ENCODE measurements at regions not wholly inside any gene's neighbourhood (a gene's known extent, or its start where the extent isn't known, plus 50 kb on each side); places are given as distances from the start of the nearest gene placed in this dataset.
"Not testable (repeated sequence)": the region's sequence is repeated elsewhere in the genome, so short reads cannot be mapped to it uniquely, and the experiment has no call there.

GRCh38 chr11:115993590-115993989, 489.4 kb upstream of the CADM1 start:
- Histone ChIP-seq H3K4me1 (ENCODE audit: control insufficient read depth, insufficient read depth, low read length) (peaks cover 4% of the 10 kb centered on the region), H3K4me3 (ENCODE audit: low read depth, low read length) (no peak overlapping the region), H3K27me3 (ENCODE audit: control insufficient read depth, insufficient read depth, low read length) (no peaks in the 10 kb centered on the region), H3K36me3 (ENCODE audit: control insufficient read depth, insufficient read depth, low read length) (no peaks in the 10 kb centered on the region), H3K9me3 (ENCODE audit: control insufficient read depth, insufficient read depth, low read length) (no peaks in the 10 kb centered on the region), H3K27ac (ENCODE audit: low read depth, low read length) (no peak overlapping the region)
- 25% methylated on average over 1 of the region's 5 CpGs for WGBS (ENCODE audit: insufficient coverage)
- no peak for DNase-seq (ENCODE audit: low read depth in 4 of 6, low spot score in 6 of 6)

- peak in 2 of 6 donors; percentile 74 to 79 for DNase-seq (ENCODE audit: low read depth in 4 of 6, low spot score in 6 of 6)
- Histone ChIP-seq H3K4me3 (ENCODE audit: low read depth, low read length) (no peak overlapping the region), H3K36me3 (ENCODE audit: control insufficient read depth, insufficient read depth, low read length) (no peaks in the 10 kb centered on the region), H3K27me3 (ENCODE audit: control insufficient read depth, insufficient read depth, low read length) (no peaks in the 10 kb centered on the region), H3K9me3 (ENCODE audit: control insufficient read depth, insufficient read depth, low read length) (no peaks in the 10 kb centered on the region), H3K4me1 (ENCODE audit: control insufficient read depth, insufficient read depth, low read length) (peaks cover 4% of the 10 kb centered on the region), H3K27ac (ENCODE audit: low read depth, low read length) (no peak overlapping the region)
- WGBS (ENCODE audit: insufficient coverage) = 35% methylated on average over 16 of the region's 19 CpGs
Observed at GRCh38 chr11:115990004-115990447, 485.8 kb upstream of the CADM1 start.

- Histone ChIP-seq H3K4me3 (ENCODE audit: low read depth, low read length) (no peak overlapping the region), H3K27ac (ENCODE audit: low read depth, low read length) (no peak overlapping the region), H3K36me3 (ENCODE audit: control insufficient read depth, insufficient read depth, low read length) (no peaks in the 10 kb centered on the region), H3K9me3 (ENCODE audit: control insufficient read depth, insufficient read depth, low read length) (no peaks in the 10 kb centered on the region), H3K4me1 (ENCODE audit: control insufficient read depth, insufficient read depth, low read length) (peaks cover 11% of the 10 kb centered on the region), H3K27me3 (ENCODE audit: control insufficient read depth, insufficient read depth, low read length) (no peaks in the 10 kb centered on the region)
- 90% methylated on average over 6 of the region's 6 CpGs for WGBS (ENCODE audit: insufficient coverage)
- no peak for DNase-seq (ENCODE audit: low read depth in 4 of 6, low spot score in 6 of 6)
Observed at GRCh38 chr11:115985896-115986295, 481.7 kb upstream of the CADM1 start.

GRCh38 chr11:115984228-115984627, 480.0 kb upstream of the CADM1 start:
- Histone ChIP-seq H3K4me1 (ENCODE audit: control insufficient read depth, insufficient read depth, low read length) (peaks cover 16% of the 10 kb centered on the region), H3K27ac (ENCODE audit: low read depth, low read length) (no peak overlapping the region), H3K4me3 (ENCODE audit: low read depth, low read length) (no peak overlapping the region), H3K27me3 (ENCODE audit: control insufficient read depth, insufficient read depth, low read length) (no peaks in the 10 kb centered on the region), H3K9me3 (ENCODE audit: control insufficient read depth, insufficient read depth, low read length) (no peaks in the 10 kb centered on the region), H3K36me3 (ENCODE audit: control insufficient read depth, insufficient read depth, low read length) (no peaks in the 10 kb centered on the region)
- no peak for DNase-seq (ENCODE audit: low read depth in 4 of 6, low spot score in 6 of 6)
- WGBS (ENCODE audit: insufficient coverage) = 100% methylated on average over 1 of the region's 2 CpGs

GRCh38 chr11:115982666-115983065, 478.5 kb upstream of the CADM1 start:
- 79% methylated on average over 4 of the region's 4 CpGs for WGBS (ENCODE audit: insufficient coverage)
- H3K4me3 ChIP-seq (ENCODE audit: low read depth, low read length) = no peak overlapping the region
- no peaks in the 10 kb centered on the region for H3K9me3 ChIP-seq (ENCODE audit: control insufficient read depth, insufficient read depth, low read length)
- no peak overlapping the region for H3K27ac ChIP-seq (ENCODE audit: low read depth, low read length)
- DNase-seq (ENCODE audit: low read depth in 4 of 6, low spot score in 6 of 6) = no peak
- H3K4me1 ChIP-seq (ENCODE audit: control insufficient read depth, insufficient read depth, low read length) = peaks cover 16% of the 10 kb centered on the region
- no peaks in the 10 kb centered on the region for H3K36me3 ChIP-seq (ENCODE audit: control insufficient read depth, insufficient read depth, low read length)
- no peaks in the 10 kb centered on the region for H3K27me3 ChIP-seq (ENCODE audit: control insufficient read depth, insufficient read depth, low read length)

- Histone ChIP-seq H3K36me3 (ENCODE audit: control insufficient read depth, insufficient read depth, low read length) (no peaks in the 10 kb centered on the region), H3K27me3 (ENCODE audit: control insufficient read depth, insufficient read depth, low read length) (no peaks in the 10 kb centered on the region), H3K9me3 (ENCODE audit: control insufficient read depth, insufficient read depth, low read length) (no peaks in the 10 kb centered on the region), H3K4me3 (ENCODE audit: low read depth, low read length) (no peak overlapping the region), H3K4me1 (ENCODE audit: control insufficient read depth, insufficient read depth, low read length) (peaks cover 16% of the 10 kb centered on the region), H3K27ac (ENCODE audit: low read depth, low read length) (no peak overlapping the region)
- DNase-seq (ENCODE audit: low read depth in 4 of 6, low spot score in 6 of 6) = peak in 1 of 6 donors; percentile 26
- 73% methylated on average over 2 of the region's 3 CpGs for WGBS (ENCODE audit: insufficient coverage)
Observed at GRCh38 chr11:115981814-115982471, 477.7 kb upstream of the CADM1 start.

GRCh38 chr11:115981104-115981481, 476.9 kb upstream of the CADM1 start:
- no peaks in the 10 kb centered on the region for H3K9me3 ChIP-seq (ENCODE audit: control insufficient read depth, insufficient read depth, low read length)
- no peaks in the 10 kb centered on the region for H3K36me3 ChIP-seq (ENCODE audit: control insufficient read depth, insufficient read depth, low read length)
- WGBS (ENCODE audit: insufficient coverage) = 77% methylated on average over 3 of the region's 3 CpGs
- no peak overlapping the region for H3K4me3 ChIP-seq (ENCODE audit: low read depth, low read length)
- no peaks in the 10 kb centered on the region for H3K27me3 ChIP-seq (ENCODE audit: control insufficient read depth, insufficient read depth, low read length)
- H3K27ac ChIP-seq (ENCODE audit: low read depth, low read length) = no peak overlapping the region
- DNase-seq (ENCODE audit: low read depth in 4 of 6, low spot score in 6 of 6) = no peak
- H3K4me1 ChIP-seq (ENCODE audit: control insufficient read depth, insufficient read depth, low read length) = peaks cover 16% of the 10 kb centered on the region

GRCh38 chr11:115980337-115981103, 476.3 kb upstream of the CADM1 start:
- Histone ChIP-seq H3K36me3 (ENCODE audit: control insufficient read depth, insufficient read depth, low read length) (no peaks in the 10 kb centered on the region), H3K27me3 (ENCODE audit: control insufficient read depth, insufficient read depth, low read length) (no peaks in the 10 kb centered on the region), H3K9me3 (ENCODE audit: control insufficient read depth, insufficient read depth, low read length) (no peaks in the 10 kb centered on the region), H3K4me1 (ENCODE audit: control insufficient read depth, insufficient read depth, low read length) (peaks cover 20% of the 10 kb centered on the region), H3K27ac (ENCODE audit: low read depth, low read length) (no peak overlapping the region), H3K4me3 (ENCODE audit: low read depth, low read length) (no peak overlapping the region)
- DNase-seq (ENCODE audit: low read depth in 4 of 6, low spot score in 6 of 6) = peak in 2 of 6 donors; percentile 75 to 78
- 33% methylated on average over 10 of the region's 14 CpGs for WGBS (ENCODE audit: insufficient coverage)

- no peaks in the 10 kb centered on the region for H3K36me3 ChIP-seq (ENCODE audit: control insufficient read depth, insufficient read depth, low read length)
- no peak overlapping the region for H3K27ac ChIP-seq (ENCODE audit: low read depth, low read length)
- peaks cover 4% of the 10 kb centered on the region for H3K27me3 ChIP-seq (ENCODE audit: control insufficient read depth, insufficient read depth, low read length)
- no peaks in the 10 kb centered on the region for H3K9me3 ChIP-seq (ENCODE audit: control insufficient read depth, insufficient read depth, low read length)
- H3K4me3 ChIP-seq (ENCODE audit: low read depth, low read length) = no peak overlapping the region
- WGBS (ENCODE audit: insufficient coverage) = no CpG with 5 or more reads among the region's 1 CpG
- DNase-seq (ENCODE audit: low read depth in 4 of 6, low spot score in 6 of 6) = peak in 1 of 6 donors; percentile 30
- peaks cover 9% of the 10 kb centered on the region for H3K4me1 ChIP-seq (ENCODE audit: control insufficient read depth, insufficient read depth, low read length)
Observed at GRCh38 chr11:115974703-115975102, 470.5 kb upstream of the CADM1 start.

GRCh38 chr11:115967203-115967602, 463.0 kb upstream of the CADM1 start:
- not testable (repeated sequence) for H3K27ac ChIP-seq (ENCODE audit: low read depth, low read length); H3K27me3 ChIP-seq (ENCODE audit: control insufficient read depth, insufficient read depth, low read length); H3K9me3 ChIP-seq (ENCODE audit: control insufficient read depth, insufficient read depth, low read length); H3K4me3 ChIP-seq (ENCODE audit: low read depth, low read length); H3K36me3 ChIP-seq (ENCODE audit: control insufficient read depth, insufficient read depth, low read length); DNase-seq (ENCODE audit: low read depth in 4 of 6, low spot score in 6 of 6); H3K4me1 ChIP-seq (ENCODE audit: control insufficient read depth, insufficient read depth, low read length)
- WGBS (ENCODE audit: insufficient coverage) = 71% methylated on average over 9 of the region's 9 CpGs
